ENCODE measurements at regions not wholly inside any gene's neighbourhood (a gene's known extent, or its start where the extent isn't known, plus 50 kb on each side); places are given as distances from the start of the nearest gene placed in this dataset.

GRCh38 chr9:13896922-13897835, 416.8 kb downstream of the NFIB start:
- Histone ChIP-seq H3K9me3 (ENCODE audit: control insufficient read depth, low read depth, low read length) (no peaks in the 10 kb centered on the region), H3K27ac (ENCODE audit: control insufficient read depth, insufficient read depth, low read length) (no peak overlapping the region), H3K4me3 (ENCODE audit: control insufficient read depth in 2 of 3, extremely low read depth in 1 of 3, insufficient read depth in 2 of 3, low read depth in 1 of 3, low read length in 3 of 3) (no peak overlapping the region), H2AFZ (ENCODE audit: control insufficient read depth, low read length) (no peak overlapping the region), H4K20me1 (ENCODE audit: control insufficient read depth, extremely low read depth, insufficient read depth, low read length) (no peaks in the 10 kb centered on the region), H3K36me3 (ENCODE audit: control insufficient read depth in 2 of 2, extremely low read depth in 1 of 2, insufficient read depth in 2 of 2, low read length in 2 of 2) (no peaks in the 10 kb centered on the region), H3K9me1 (ENCODE audit: control insufficient read depth, extremely low read depth, insufficient read depth, low read length) (no peaks in the 10 kb centered on the region), H3K4me2 (ENCODE audit: control insufficient read depth, extremely low read depth, insufficient read depth, low read depth, low read length) (no peak overlapping the region), H3K4me1 (ENCODE audit: control insufficient read depth, extremely low read depth, insufficient read depth, low read length) (peaks cover 25% of the 10 kb centered on the region), H3K9ac (ENCODE audit: control insufficient read depth, extremely low read depth, insufficient read depth, low read length) (no peak overlapping the region), H3K79me2 (ENCODE audit: control insufficient read depth, insufficient read depth, low read length) (no peaks in the 10 kb centered on the region), H3K27me3 (ENCODE audit: control insufficient read depth, extremely low read depth, insufficient read depth, low read length) (no peaks in the 10 kb centered on the region)
- dilution Hi-C loops (cut with MboI; ENCODE audit: extremely low pct_ligation_motif_present, low sequenced_read_pairs), result no loop called here
- DNase-seq (ENCODE audit: low read depth, low spot score) (no peak), FAIRE-seq (peak; percentile 29)
- no peak for TF ChIP-seq EZH2 (IDR thresholded peaks at IDR 0.05; ENCODE audit: low read length)
- TF ChIP-seq CTCF (optimal IDR thresholded peaks at IDR 0.05 in 1 of 3, IDR thresholded peaks at IDR 0.05 in 1 of 3, conservative IDR thresholded peaks at IDR 0.05 in 1 of 3; ENCODE audit: extremely low read depth in 1 of 3, insufficient read depth in 2 of 3, low read length in 3 of 3), result no peak

- no peak for FAIRE-seq
- no peak for DNase-seq (ENCODE audit: low read depth, low spot score)
- dilution Hi-C loops (cut with MboI; ENCODE audit: extremely low pct_ligation_motif_present, low sequenced_read_pairs), result no loop called here
These were observed 417.9 kb downstream of the NFIB start for GRCh38 chr9:13896047-13896446.

More at GRCh38 chr9:13896047-13896446, 417.9 kb downstream of the NFIB start:
- Histone ChIP-seq H3K4me1 (ENCODE audit: control insufficient read depth, extremely low read depth, insufficient read depth, low read length) (peaks cover 19% of the 10 kb centered on the region), H3K79me2 (ENCODE audit: control insufficient read depth, insufficient read depth, low read length) (no peaks in the 10 kb centered on the region), H3K36me3 (ENCODE audit: control insufficient read depth in 2 of 2, extremely low read depth in 1 of 2, insufficient read depth in 2 of 2, low read length in 2 of 2) (no peaks in the 10 kb centered on the region), H3K4me2 (ENCODE audit: control insufficient read depth, extremely low read depth, insufficient read depth, low read depth, low read length) (no peak overlapping the region), H2AFZ (ENCODE audit: control insufficient read depth, low read length) (peak overlapping the region; percentile 21), H3K9me3 (ENCODE audit: control insufficient read depth, low read depth, low read length) (no peaks in the 10 kb centered on the region), H3K4me3 (ENCODE audit: control insufficient read depth in 2 of 3, extremely low read depth in 1 of 3, insufficient read depth in 2 of 3, low read depth in 1 of 3, low read length in 3 of 3) (no peak overlapping the region), H3K27ac (ENCODE audit: control insufficient read depth, insufficient read depth, low read length) (no peak overlapping the region), H3K27me3 (ENCODE audit: control insufficient read depth, extremely low read depth, insufficient read depth, low read length) (no peaks in the 10 kb centered on the region), H3K9me1 (ENCODE audit: control insufficient read depth, extremely low read depth, insufficient read depth, low read length) (no peaks in the 10 kb centered on the region), H4K20me1 (ENCODE audit: control insufficient read depth, extremely low read depth, insufficient read depth, low read length) (no peaks in the 10 kb centered on the region), H3K9ac (ENCODE audit: control insufficient read depth, extremely low read depth, insufficient read depth, low read length) (no peak overlapping the region)
- TF ChIP-seq CTCF (optimal IDR thresholded peaks at IDR 0.05 in 1 of 3, IDR thresholded peaks at IDR 0.05 in 1 of 3, conservative IDR thresholded peaks at IDR 0.05 in 1 of 3; ENCODE audit: extremely low read depth in 1 of 3, insufficient read depth in 2 of 3, low read length in 3 of 3) (no peak), EZH2 (IDR thresholded peaks at IDR 0.05; ENCODE audit: low read length) (no peak)

Measured in keratinocyte (primary cell).